Spleen (tissue), 7 donors: ENCODE measurements at regions not wholly inside any gene's neighbourhood (a gene's known extent, or its start where the extent isn't known, plus 50 kb on each side); places are given as distances from the start of the nearest gene placed in this dataset.

ENCODE experiments used
- CTCF ChIP-seq, 11 experiments: fragments of 200-600 bp in 7 of 11; fragments of 450-650 bp in 4 of 11; sonication (generic) in 4 of 11; IDR thresholded peaks in 8 of 11; conservative IDR thresholded peaks in 3 of 11; 1 replicate in 7 of 11; 2 replicates in 4 of 11; pipeline versions ENCODE4 v1.4.0 to v1.8.0; 2016 to 2021; ENCODE audit warnings: antibody characterized with exemption in 11 of 11, inconsistent platforms in 4 of 11, mild to moderate bottlenecking in 1 of 11
- POLR2AphosphoS5 ChIP-seq, 3 donors: sonication (generic); formaldehyde crosslinking; IDR thresholded peaks; one replicate each; pipeline ENCODE4 v1.5.1; 2017; ENCODE audit warnings: antibody characterized with exemption in 3 of 3
- donor health status: DM: no; HTN: no; CAD: no; lungs with moderate emphysema.
- donor health status: DM: no; HTN: no; CAD: no.
- donor health status: DM: no; HTN: no; CAD: no.

GRCh38 chr1:235004840-235005391 lies 123.7 kb downstream of the TOMM20 start:
- TF ChIP-seq CTCF (IDR thresholded peaks at IDR 0.05 in 8 of 11, conservative IDR thresholded peaks at IDR 0.05 in 3 of 11) (no peak), POLR2AphosphoS5 (IDR thresholded peaks at IDR 0.05) (no peak)
